GM13977 (cell line): ENCODE measurements at regions not wholly inside any gene's neighbourhood (a gene's known extent, or its start where the extent isn't known, plus 50 kb on each side); places are given as distances from the start of the nearest gene placed in this dataset.

Experiments used
- DNase-seq: peaks from one replicate; pipeline ENCODE4 v3.0.0; 2012; ENCODE audit warnings: low spot score
- CTCF ChIP-seq: IDR thresholded peaks from 2 replicates; pipeline ENCODE4 v1.5.1; 2012; ENCODE audit warnings: mild to moderate bottlenecking, control low read depth; ENCODE audit not compliant: insufficient read depth; ENCODE audit errors: extremely low read depth, missing control alignments
- in situ Hi-C: fragments of 300-500 bp; cut with MboI; formaldehyde crosslinking; loops from one replicate; pipeline ENCODE4 v1.12.0; 2022; ENCODE audit warnings: low sequenced_read_pairs, low pct_unique_long_range_greater_than_20kb, mixed read lengths, inconsistent platforms; ENCODE audit not compliant: unreplicated experiment

- in situ Hi-C loops: no loop called here
- TF ChIP-seq CTCF: no peak
- no peak for DNase-seq
Measured at GRCh38 chr6:156013155-156013554, 557.5 kb upstream of the NOX3 start.

GRCh38 chr6:156009656-156010055 lies 554.0 kb upstream of the NOX3 start:
- DNase-seq: no peak
- TF ChIP-seq CTCF: no peak
- in situ Hi-C loops: no loop called here

- no peak for TF ChIP-seq CTCF
- in situ Hi-C loops: no loop called here
- DNase-seq: no peak
Measured at GRCh38 chr6:156004796-156005195, 549.2 kb upstream of the NOX3 start.

GRCh38 chr6:155996151-155996550 lies 540.5 kb upstream of the NOX3 start:
- in situ Hi-C loops: no loop called here
- DNase-seq: no peak

GRCh38 chr6:155995281-155995680 lies 539.6 kb upstream of the NOX3 start:
- DNase-seq: no peak
- no peak for TF ChIP-seq CTCF
- in situ Hi-C loops: no loop called here

More at GRCh38 chr6:155996151-155996550, 540.5 kb upstream of the NOX3 start:
- TF ChIP-seq CTCF: no peak

GRCh38 chr6:155994086-155994485 lies 538.4 kb upstream of the NOX3 start:
- in situ Hi-C loops: no loop called here
- no peak for DNase-seq

More at GRCh38 chr6:155994086-155994485, 538.4 kb upstream of the NOX3 start:
- no peak for TF ChIP-seq CTCF
